ENCODE measurements at regions not wholly inside any gene's neighbourhood (a gene's known extent, or its start where the extent isn't known, plus 50 kb on each side); places are given as distances from the start of the nearest gene placed in this dataset.
"Not testable (repeated sequence)": the region's sequence is repeated elsewhere in the genome, so short reads cannot be mapped to it uniquely, and the experiment has no call there.

DNA sequence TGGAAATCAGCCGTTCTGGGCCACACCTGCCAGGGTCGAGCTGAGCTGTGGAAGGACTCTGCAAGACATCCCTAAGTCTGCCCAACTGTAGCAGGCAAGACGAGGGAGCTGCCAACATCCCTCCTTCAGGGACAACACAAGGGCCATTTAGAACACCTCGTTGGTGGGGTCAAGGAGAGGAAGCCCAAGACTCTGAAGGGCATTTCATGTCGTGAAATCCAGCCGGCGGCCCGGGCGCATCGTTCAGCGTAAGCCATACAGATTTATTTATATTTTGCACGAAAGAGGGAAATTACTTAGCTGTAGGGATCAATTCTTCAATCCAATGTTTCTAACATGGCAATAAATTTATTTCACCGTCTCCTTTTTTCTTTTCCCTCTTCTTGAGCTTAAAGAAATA lies 101.7 kb upstream of the ZC3H12A start:
- no peak overlapping the region for H3K4me3 Mint-ChIP-seq (ENCODE audit: unreplicated experiment)

DNA sequence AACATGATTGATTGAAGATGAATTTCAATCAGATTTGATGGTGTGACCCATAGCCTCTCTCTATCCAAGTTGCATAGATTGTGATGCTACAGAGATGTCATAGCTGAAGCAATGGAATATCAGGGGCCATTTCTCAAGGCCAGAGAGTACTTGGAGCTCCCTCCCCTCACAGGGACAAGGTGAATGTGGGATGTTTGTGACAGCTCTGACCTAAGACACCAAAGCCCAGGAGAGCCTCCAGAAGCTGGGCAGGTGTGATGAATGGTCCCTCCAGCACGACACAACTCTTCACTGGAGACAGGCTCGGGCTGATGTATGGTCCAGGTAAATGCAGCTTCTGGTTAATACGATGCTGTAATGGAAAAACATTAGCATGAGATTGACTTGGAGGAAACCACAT lies 101.0 kb upstream of the ZC3H12A start:
- no peaks in the 10 kb centered on the region for H3K4me1 Mint-ChIP-seq (ENCODE audit: low read depth, unreplicated experiment)
- TF ChIP-seq, protein P1, sequence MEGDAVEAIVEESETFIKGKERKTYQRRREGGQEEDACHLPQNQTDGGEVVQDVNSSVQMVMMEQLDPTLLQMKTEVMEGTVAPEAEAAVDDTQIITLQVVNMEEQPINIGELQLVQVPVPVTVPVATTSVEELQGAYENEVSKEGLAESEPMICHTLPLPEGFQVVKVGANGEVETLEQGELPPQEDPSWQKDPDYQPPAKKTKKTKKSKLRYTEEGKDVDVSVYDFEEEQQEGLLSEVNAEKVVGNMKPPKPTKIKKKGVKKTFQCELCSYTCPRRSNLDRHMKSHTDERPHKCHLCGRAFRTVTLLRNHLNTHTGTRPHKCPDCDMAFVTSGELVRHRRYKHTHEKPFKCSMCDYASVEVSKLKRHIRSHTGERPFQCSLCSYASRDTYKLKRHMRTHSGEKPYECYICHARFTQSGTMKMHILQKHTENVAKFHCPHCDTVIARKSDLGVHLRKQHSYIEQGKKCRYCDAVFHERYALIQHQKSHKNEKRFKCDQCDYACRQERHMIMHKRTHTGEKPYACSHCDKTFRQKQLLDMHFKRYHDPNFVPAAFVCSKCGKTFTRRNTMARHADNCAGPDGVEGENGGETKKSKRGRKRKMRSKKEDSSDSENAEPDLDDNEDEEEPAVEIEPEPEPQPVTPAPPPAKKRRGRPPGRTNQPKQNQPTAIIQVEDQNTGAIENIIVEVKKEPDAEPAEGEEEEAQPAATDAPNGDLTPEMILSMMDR (IDR thresholded peaks at IDR 0.05; ENCODE audit: partially characterized antibody, unreplicated experiment) = no peak
- DNase-seq = no peak
- H3K27me3 Mint-ChIP-seq (ENCODE audit: unreplicated experiment) = peaks cover 6% of the 10 kb centered on the region
- no peak overlapping the region for H3K27ac Mint-ChIP-seq (ENCODE audit: unreplicated experiment)
- peaks cover 8% of the 10 kb centered on the region for H3K9me3 Mint-ChIP-seq (ENCODE audit: unreplicated experiment)
- H3K4me3 Mint-ChIP-seq (ENCODE audit: unreplicated experiment) = no peak overlapping the region
- H3K36me3 Mint-ChIP-seq (ENCODE audit: unreplicated experiment) = no peaks in the 10 kb centered on the region

More for the DNA sequence above, 101.7 kb upstream of the ZC3H12A start:
- H3K27me3 Mint-ChIP-seq (ENCODE audit: unreplicated experiment) = peaks cover 6% of the 10 kb centered on the region
- H3K4me1 Mint-ChIP-seq (ENCODE audit: low read depth, unreplicated experiment) = no peaks in the 10 kb centered on the region
- TF ChIP-seq, protein P1 (IDR thresholded peaks at IDR 0.05; ENCODE audit: partially characterized antibody, unreplicated experiment) = no peak
- no peak for DNase-seq
- H3K9me3 Mint-ChIP-seq (ENCODE audit: unreplicated experiment) = peaks cover 11% of the 10 kb centered on the region
- no peak overlapping the region for H3K27ac Mint-ChIP-seq (ENCODE audit: unreplicated experiment)
- H3K36me3 Mint-ChIP-seq (ENCODE audit: unreplicated experiment) = no peaks in the 10 kb centered on the region

DNA sequence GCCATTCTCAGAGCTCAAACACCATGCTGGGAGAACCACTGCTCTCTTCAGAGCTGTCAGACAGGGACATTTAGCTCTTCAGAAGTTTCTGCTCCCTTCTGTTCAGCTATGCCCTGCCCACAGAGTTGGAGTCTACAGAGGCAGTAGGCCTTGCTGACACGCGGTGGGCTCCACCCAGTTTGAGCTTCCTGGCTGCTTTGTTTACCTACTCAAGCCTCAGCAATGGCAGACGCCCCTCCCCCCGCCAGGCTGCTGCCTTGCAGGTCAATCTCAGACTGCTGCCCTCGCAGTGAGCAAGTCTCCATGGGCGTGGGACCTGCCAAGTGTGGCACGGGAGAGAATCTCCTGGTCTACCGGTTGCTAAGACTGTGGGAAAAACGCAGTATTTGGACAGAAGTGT lies 93.8 kb upstream of the ZC3H12A start:
- not testable (repeated sequence) for H3K36me3 Mint-ChIP-seq (ENCODE audit: unreplicated experiment); H3K9me3 Mint-ChIP-seq (ENCODE audit: unreplicated experiment); H3K4me3 Mint-ChIP-seq (ENCODE audit: unreplicated experiment); H3K27me3 Mint-ChIP-seq (ENCODE audit: unreplicated experiment); DNase-seq; H3K4me1 Mint-ChIP-seq (ENCODE audit: low read depth, unreplicated experiment); H3K27ac Mint-ChIP-seq (ENCODE audit: unreplicated experiment)

DNA sequence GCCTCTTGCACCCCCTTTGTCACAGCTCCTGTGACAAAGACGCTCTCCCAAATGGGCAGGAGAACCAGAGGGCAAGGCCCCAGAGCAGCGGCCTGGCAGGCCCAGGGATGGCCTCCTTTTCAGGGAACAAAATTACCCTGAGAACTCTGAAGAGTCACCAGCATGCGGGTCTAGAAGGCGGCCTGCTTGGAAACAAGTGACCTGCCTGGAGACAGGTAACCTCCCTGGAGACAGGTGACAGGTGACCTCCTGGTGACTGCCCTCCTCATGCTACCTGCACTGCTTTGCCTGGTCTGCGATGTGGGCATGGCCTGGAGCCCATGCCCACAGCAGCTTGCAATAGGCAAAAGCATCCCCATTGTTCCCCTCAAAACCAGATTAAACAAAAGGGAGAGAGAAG lies 86.5 kb upstream of the ZC3H12A start:
- no peaks in the 10 kb centered on the region for H3K36me3 Mint-ChIP-seq (ENCODE audit: unreplicated experiment)

DNA sequence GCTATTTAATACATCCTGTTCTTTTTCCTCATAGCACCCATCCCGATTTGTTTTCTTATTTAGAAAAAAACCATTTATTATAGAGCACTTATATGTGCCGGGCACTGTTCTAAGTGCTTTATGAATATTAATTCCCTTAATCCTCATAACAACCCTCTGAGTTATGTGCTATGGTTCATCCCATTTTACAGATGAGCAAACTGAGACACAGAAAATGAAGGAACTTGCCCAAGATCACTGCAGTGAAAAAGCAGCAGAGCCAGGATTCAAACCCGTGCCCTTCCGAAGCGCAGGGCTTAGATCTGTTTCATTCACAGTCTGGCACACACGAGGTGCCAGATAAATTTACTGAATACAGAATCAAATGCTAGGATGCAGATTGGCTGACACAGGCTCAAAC lies 85.1 kb upstream of the ZC3H12A start:
- peaks cover 4% of the 10 kb centered on the region for H3K27me3 Mint-ChIP-seq (ENCODE audit: unreplicated experiment)
- peaks cover 2% of the 10 kb centered on the region for H3K9me3 Mint-ChIP-seq (ENCODE audit: unreplicated experiment)
- TF ChIP-seq, protein P1 (IDR thresholded peaks at IDR 0.05; ENCODE audit: partially characterized antibody, unreplicated experiment) = no peak
- DNase-seq = no peak
- peaks cover 21% of the 10 kb centered on the region for H3K4me1 Mint-ChIP-seq (ENCODE audit: low read depth, unreplicated experiment)
- H3K27ac Mint-ChIP-seq (ENCODE audit: unreplicated experiment) = no peak overlapping the region
- no peak overlapping the region for H3K4me3 Mint-ChIP-seq (ENCODE audit: unreplicated experiment)
- no peaks in the 10 kb centered on the region for H3K36me3 Mint-ChIP-seq (ENCODE audit: unreplicated experiment)

More for the DNA sequence above, 86.5 kb upstream of the ZC3H12A start:
- TF ChIP-seq, protein P1 (IDR thresholded peaks at IDR 0.05; ENCODE audit: partially characterized antibody, unreplicated experiment) = no peak
- H3K4me3 Mint-ChIP-seq (ENCODE audit: unreplicated experiment) = no peak overlapping the region
- H3K27ac Mint-ChIP-seq (ENCODE audit: unreplicated experiment) = no peak overlapping the region
- DNase-seq = no peak
- peaks cover 2% of the 10 kb centered on the region for H3K9me3 Mint-ChIP-seq (ENCODE audit: unreplicated experiment)
- no peaks in the 10 kb centered on the region for H3K27me3 Mint-ChIP-seq (ENCODE audit: unreplicated experiment)
- H3K4me1 Mint-ChIP-seq (ENCODE audit: low read depth, unreplicated experiment) = peaks cover 10% of the 10 kb centered on the region

Measured in glutamatergic neuron (in vitro differentiated cells).